Testis (tissue), 2 donors: ENCODE measurements at regions not wholly inside any gene's neighbourhood (a gene's known extent, or its start where the extent isn't known, plus 50 kb on each side); places are given as distances from the start of the nearest gene placed in this dataset.

Experiments used
- DNase-seq: peaks from one replicate; pipeline ENCODE4 v3.0.0-alpha.2; 2019
- H3K27ac ChIP-seq, 2 donors: fragments of 200-600 bp; sonication (generic); one replicate each; pipeline ENCODE4 v1.5.1; 2019
- H3K27me3 ChIP-seq: fragments of 200-600 bp; sonication (generic); one replicate; pipeline ENCODE4 v1.5.1; 2019
- H3K36me3 ChIP-seq: fragments of 200-600 bp; sonication (generic); one replicate; pipeline ENCODE4 v1.5.1; 2017; ENCODE audit warnings: low read depth; ENCODE audit errors: missing control alignments
- H3K4me1 ChIP-seq: fragments of 200-600 bp; sonication (generic); one replicate; pipeline ENCODE4 v1.5.1; 2019
- H3K4me3 ChIP-seq, 2 donors: fragments of 200-600 bp; sonication (generic); one replicate each; pipeline ENCODE4 v1.5.1; 2017 to 2019
- H3K9me3 ChIP-seq: fragments of 200-600 bp; sonication (generic); one replicate; pipeline ENCODE4 v1.5.1; 2017
- CTCF ChIP-seq, 3 experiments: fragments of 450-650 bp in 2 of 3; fragments of 200-600 bp in 1 of 3; sonication (generic) in 1 of 3; IDR thresholded peaks; one replicate each; pipeline ENCODE4 v1.5.1; 2016 to 2019; ENCODE audit warnings: antibody characterized with exemption in 3 of 3, mild to moderate bottlenecking in 2 of 3, moderate library complexity in 1 of 3
- POLR2A ChIP-seq: fragments of 450-650 bp; IDR thresholded peaks from one replicate; pipeline ENCODE4 v1.6.1; 2017; ENCODE audit warnings: antibody characterized with exemption, mild to moderate bottlenecking, moderate library complexity
- WGBS, 2 donors: methylation state at CpG; one replicate each; pipeline ENCODE4 v1.1.5; 2018; 5-methylcytosine and 5-hydroxymethylcytosine counted together
- intact Hi-C: fragments of 100-400 bp; cut with DNase I; formaldehyde crosslinking; loops from one replicate; pipeline ENCODE4 v1.15.1; 2023; ENCODE audit warnings: low total_unique reads

- no peak for TF ChIP-seq POLR2A
- no peak for TF ChIP-seq CTCF (IDR thresholded peaks at IDR 0.05)
- Histone ChIP-seq H3K36me3 (no peaks in the 10 kb centered on the region), H3K9me3 (no peaks in the 10 kb centered on the region), H3K27ac (no peak overlapping the region), H3K4me3 (no peak overlapping the region), H3K27me3 (no peaks in the 10 kb centered on the region), H3K4me1 (no peaks in the 10 kb centered on the region)
- 92 to 95% methylated on average over 9 of the region's 9 CpGs for WGBS, 2 donors
- peak; percentile 2 for DNase-seq
- intact Hi-C loops, result no loop called here
Observed at GRCh38 chr15:66895794-66896453, 169.5 kb upstream of the SMAD3 start.

GRCh38 chr15:66896611-66897010 lies 168.8 kb upstream of the SMAD3 start:
- 68 to 83% methylated on average over 2 to 5 of the region's 5 CpGs for WGBS, 2 donors
- Histone ChIP-seq H3K27ac (no peak overlapping the region), H3K9me3 (no peaks in the 10 kb centered on the region), H3K27me3 (no peaks in the 10 kb centered on the region), H3K4me3 (no peak overlapping the region), H3K36me3 (no peaks in the 10 kb centered on the region), H3K4me1 (no peaks in the 10 kb centered on the region)
- DNase-seq, result no peak
- intact Hi-C loops, result no loop called here
- TF ChIP-seq POLR2A, result no peak
- no peak for TF ChIP-seq CTCF (IDR thresholded peaks at IDR 0.05)

- intact Hi-C loops, result no loop called here
- WGBS, 2 donors, result 88 to 90% methylated on average over 3 to 4 of the region's 4 CpGs
- no peaks in the 10 kb centered on the region for H3K4me1 ChIP-seq
- DNase-seq, result no peak
- H3K36me3 ChIP-seq, result no peaks in the 10 kb centered on the region
- H3K9me3 ChIP-seq, result no peaks in the 10 kb centered on the region
- no peak overlapping the region for H3K27ac ChIP-seq
- TF ChIP-seq CTCF (IDR thresholded peaks at IDR 0.05) (no peak), POLR2A (no peak)
- no peaks in the 10 kb centered on the region for H3K27me3 ChIP-seq
- H3K4me3 ChIP-seq, result no peak overlapping the region
Observed at GRCh38 chr15:66897416-66897815, 168.0 kb upstream of the SMAD3 start.

GRCh38 chr15:66897971-66898370 lies 167.4 kb upstream of the SMAD3 start:
- H3K9me3 ChIP-seq, result no peaks in the 10 kb centered on the region
- H3K4me3 ChIP-seq, result no peak overlapping the region
- H3K36me3 ChIP-seq, result no peaks in the 10 kb centered on the region
- H3K27ac ChIP-seq, result no peak overlapping the region
- H3K27me3 ChIP-seq, result no peaks in the 10 kb centered on the region
- intact Hi-C loops, result no loop called here
- no peak for DNase-seq
- no peak for TF ChIP-seq CTCF (IDR thresholded peaks at IDR 0.05)
- no peak for TF ChIP-seq POLR2A
- no peaks in the 10 kb centered on the region for H3K4me1 ChIP-seq
- 88 to 89% methylated on average over 5 of the region's 5 CpGs for whole genome bisulfite sequencing, 2 donors
